GM18508 (cell line): ENCODE measurements at regions not wholly inside any gene's neighbourhood (a gene's known extent, or its start where the extent isn't known, plus 50 kb on each side); places are given as distances from the start of the nearest gene placed in this dataset.

Source experiments
- ATAC-seq: cut with Tn5 transposase; IDR thresholded peaks from one replicate; pipeline ENCODE4 v1.9.1; 2021; ENCODE audit warnings: moderate number of reproducible peaks; ENCODE audit not compliant: insufficient read depth, unreplicated experiment

DNA sequence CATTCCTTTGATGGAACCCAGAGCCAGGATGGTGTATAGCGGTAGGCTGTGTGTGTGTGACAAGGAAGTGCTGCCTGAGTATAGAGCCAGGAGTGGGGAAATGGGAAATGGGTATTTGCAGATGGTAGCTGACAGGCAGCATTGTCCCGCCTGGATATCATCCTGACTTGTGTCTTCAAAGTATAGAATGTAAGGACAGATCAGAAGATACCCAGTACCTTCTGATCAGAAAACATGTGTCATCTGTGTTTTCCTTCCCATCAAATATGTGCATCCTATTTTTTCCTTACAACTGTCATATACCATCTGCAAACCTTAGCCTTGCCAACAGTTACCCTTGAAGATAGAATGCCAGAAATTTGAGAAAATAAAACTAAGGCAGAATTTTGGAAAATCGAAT lies 146.2 kb upstream of the CBLB start:
- no peak for ATAC-seq

GRCh38 chr3:106018102-106018501 lies 149.3 kb upstream of the CBLB start:
- ATAC-seq: no peak

DNA sequence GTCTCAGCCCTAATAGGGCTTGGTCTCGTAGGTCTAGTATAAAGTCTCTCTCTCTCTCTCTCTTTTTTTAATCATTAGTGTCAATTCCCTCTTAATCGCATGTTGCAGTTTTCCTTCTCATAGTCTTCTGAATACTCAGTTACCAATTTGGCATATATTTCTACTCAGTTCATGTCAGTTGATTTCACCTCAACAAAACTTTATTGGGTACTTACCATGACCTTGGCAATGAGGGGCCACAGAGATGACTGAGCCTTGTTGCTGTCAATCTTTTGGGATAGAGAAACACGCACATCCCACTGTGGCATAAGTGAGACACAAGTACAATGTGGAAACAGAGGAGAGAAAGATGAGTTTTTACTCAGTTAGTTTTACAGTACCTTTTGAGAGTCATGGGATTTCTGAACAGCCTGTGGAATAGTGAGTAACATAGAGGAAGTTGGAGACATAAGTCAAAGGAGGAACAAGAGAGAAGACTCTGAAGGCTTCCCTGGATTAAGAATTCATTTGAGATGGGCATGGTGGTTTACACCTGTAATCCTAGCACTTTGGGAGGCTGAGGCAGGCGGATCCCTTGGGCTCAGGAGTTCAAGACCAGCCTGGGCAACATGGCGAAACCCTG lies 150.2 kb upstream of the CBLB start:
- ATAC-seq: no peak

DNA sequence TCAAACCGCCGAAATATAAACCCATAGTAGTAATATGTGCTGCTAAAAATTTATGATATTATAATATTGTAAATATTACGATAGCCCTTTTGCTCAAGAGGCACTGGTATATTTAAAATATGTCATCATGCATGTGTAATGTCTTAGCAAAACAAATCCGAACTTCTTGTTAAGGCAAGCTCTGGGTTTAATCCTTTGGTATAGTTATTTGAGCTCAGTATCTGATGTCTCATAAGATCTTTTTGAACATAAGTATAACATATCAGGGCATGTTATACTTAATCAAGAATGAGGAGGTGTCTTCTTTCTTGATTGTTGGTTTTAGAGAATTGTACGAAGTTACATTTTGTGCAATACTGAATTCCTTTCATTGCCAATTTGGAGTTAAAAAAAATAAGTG lies 154.1 kb upstream of the CBLB start:
- no peak for ATAC-seq

DNA sequence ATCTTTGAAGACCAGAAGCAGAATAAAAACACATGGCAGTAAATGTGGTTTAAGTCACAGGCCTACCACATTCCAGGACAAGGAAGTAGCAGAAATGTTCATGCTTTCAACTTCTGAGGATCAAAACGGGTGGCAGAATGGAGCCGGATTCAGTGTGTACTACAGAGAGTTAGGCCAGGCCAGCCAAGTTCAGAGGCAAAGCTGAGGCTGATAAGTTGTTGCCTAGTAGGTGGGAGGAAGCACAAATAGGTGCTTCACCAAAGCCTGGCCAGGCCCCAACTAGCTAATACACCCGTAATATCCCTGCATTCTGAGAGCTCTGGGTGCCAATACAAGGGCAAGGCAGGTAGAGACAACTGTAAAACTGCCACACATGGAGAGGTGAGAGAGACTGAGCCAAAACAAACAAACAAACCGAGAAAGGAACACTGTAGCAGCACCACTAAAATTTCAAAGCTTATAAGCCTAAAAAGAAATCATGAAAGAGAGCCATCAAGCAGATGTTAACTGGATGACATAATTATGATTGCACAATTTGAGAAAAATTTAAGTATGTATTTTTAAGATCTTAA lies 156.4 kb upstream of the CBLB start:
- ATAC-seq: no peak

DNA sequence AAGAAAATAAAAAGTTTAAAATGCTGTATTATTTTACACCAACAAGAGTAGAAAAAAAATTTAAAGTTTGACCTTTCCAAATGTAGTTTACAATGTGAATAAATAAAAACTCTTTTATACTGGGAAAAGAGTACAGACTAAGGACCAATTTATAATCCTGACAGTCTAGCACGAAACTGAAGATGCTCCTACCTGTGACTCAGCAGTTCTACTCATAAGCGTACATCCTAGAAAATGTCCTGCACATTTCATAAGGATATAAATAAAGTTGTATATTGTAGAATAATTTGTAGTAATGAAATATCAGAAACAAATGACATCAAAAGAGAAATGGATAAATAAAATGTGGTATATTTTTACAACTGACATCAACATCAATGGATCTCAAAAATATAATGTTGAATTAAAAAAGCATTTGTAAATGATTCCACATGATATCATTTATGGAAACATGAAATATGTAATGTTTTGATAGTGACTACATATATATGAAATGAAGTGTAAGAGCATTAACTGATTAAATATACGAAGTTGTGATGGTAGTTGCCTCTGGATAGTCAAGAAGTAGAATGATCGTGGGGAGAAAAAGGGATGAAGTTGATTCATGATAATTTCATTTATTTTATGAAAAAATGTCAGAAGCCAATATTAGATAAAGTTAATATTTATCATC lies 161.3 kb upstream of the CBLB start:
- no peak for ATAC-seq

- no peak for ATAC-seq
Observed at GRCh38 chr3:106030627-106030963, 161.8 kb upstream of the CBLB start.

GRCh38 chr3:106032479-106032878 lies 163.7 kb upstream of the CBLB start:
- ATAC-seq: no peak

DNA sequence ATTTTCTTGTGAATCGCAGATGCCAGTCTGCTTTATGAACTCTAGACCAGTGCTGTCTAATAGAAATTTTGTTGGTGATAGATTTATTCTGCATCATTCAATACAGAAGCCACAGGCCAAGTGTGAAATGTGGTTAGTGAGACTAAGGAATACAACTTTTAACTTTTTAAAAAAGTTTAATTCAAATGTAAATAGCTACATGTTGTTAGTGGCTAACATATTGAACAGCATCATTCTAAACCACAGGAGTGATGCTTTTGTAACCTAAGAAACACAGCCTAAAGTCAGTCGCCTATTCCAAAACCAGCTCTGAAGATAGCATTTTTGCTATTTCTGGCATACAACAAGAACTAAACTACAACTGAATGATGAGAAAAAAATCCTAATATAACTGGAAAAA lies 164.8 kb upstream of the CBLB start:
- no peak for ATAC-seq

GRCh38 chr3:106034313-106034712 lies 165.5 kb upstream of the CBLB start:
- ATAC-seq: no peak

GRCh38 chr3:106035619-106036018 lies 166.8 kb upstream of the CBLB start:
- no peak for ATAC-seq

DNA sequence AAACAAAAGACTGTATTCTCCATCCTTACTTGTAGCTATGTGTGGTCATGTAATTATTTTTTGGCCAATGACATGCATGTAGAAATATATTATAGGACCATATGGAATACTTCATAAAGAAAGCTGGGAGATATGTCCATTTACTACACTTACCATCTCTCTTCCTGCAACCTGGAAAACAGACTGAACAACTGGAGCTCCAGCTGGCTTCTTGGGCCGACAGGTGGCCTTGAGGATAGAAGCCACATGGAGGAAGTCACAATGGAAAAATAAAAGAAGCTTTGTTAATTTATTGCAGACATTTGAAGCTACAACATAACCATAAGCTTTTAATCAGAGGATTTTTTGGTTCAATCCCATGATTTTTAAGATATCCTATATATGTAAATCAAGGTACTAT lies 167.9 kb upstream of the CBLB start:
- ATAC-seq: no peak

DNA sequence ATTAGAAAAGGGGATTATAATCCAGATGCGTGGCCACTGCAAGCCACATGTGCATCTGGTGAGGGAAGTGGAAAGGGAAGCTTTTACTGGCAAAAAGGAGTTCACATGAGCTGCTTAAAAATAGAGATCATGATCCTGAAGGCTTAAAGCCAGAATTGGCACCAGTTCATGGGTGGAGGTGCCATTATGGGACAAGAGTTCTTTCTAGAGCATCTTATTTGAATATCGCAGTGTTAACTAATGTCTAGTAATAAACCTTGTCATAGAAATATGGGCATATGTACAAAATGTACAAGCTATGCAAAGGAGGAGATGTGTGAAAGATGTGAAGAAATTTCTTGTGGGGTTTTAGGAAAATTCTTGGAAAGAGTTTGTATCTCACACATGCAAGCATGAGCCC lies 178.4 kb upstream of the CBLB start:
- ATAC-seq: no peak

GRCh38 chr3:106048946-106049481 lies 180.2 kb upstream of the CBLB start:
- no peak for ATAC-seq

DNA sequence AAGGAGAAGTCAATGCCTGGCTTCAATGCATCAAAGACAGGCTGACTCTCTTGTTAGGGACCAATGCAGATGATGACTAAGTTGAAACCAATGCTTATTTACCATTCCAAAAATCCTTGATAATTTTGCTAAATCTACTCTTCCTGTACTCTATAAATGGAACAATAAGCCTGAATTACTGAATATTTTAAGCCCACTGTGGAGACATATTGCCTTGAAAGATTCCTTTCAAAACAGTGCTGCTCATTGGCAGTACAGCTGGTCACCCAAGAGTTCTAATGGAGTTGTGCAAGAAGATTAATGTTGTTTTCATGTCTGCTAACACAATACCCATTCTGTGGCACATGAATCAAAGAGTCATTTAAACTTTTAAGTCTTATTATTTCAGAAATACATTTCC lies 181.0 kb upstream of the CBLB start:
- no peak for ATAC-seq

GRCh38 chr3:106056931-106057330 lies 188.1 kb upstream of the CBLB start:
- no peak for ATAC-seq

- ATAC-seq: no peak
Observed at GRCh38 chr3:106058475-106058874, 189.7 kb upstream of the CBLB start.

- ATAC-seq: no peak
Observed at GRCh38 chr3:106059953-106060517, 191.2 kb upstream of the CBLB start.

DNA sequence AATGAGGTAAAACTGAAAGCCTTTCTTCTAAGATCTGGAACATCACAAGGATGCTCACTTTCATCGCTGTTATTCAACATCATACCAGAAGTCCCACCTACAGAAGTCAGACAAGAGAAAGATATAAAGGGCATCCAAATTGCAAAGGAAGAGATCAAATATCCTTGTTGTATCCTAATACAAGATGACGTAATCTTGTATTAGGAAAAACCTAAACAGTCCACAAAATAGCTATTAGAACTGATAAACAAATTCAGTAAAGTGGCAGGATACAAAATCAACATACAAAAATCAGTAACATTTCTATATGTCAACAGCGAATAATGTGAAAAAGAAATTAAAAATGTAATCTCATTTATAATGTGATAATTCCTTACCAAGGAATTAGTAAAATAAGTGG lies 195.1 kb upstream of the CBLB start:
- ATAC-seq: no peak

DNA sequence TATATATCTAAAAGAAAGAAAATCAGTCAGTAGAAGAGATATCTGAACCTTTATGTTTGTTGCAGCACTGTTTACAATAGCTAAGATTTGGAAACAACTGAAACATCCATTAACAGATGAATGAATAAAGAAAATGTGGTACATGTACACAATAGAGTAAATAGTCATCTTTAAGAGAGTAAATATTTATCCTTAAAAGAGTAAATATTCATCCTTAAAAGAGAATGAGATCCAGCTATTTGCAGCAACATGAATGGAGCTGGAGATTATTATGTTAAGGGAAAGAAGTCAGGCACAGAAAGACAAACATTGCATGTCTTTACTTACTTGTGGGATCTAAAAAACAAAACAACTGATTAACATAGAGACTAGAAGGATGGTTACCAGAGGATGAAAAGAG lies 197.0 kb upstream of the CBLB start:
- no peak for ATAC-seq

GRCh38 chr3:106067711-106068110 lies 198.9 kb upstream of the CBLB start:
- peak; percentile 48 for ATAC-seq

- no peak for ATAC-seq
Observed at GRCh38 chr3:106068381-106068780, 199.6 kb upstream of the CBLB start.
